Heart left ventricle (tissue), 16 donors: ENCODE measurements at regions not wholly inside any gene's neighbourhood (a gene's known extent, or its start where the extent isn't known, plus 50 kb on each side); places are given as distances from the start of the nearest gene placed in this dataset.

Source experiments
- ATAC-seq, 4 donors: fragments of 200-7000 bp; cut with Tn5 transposase; one replicate each; pipeline ENCODE4 v1.9.1; 2020 to 2022; ENCODE audit warnings: moderate library complexity in 4 of 4, mild to moderate bottlenecking in 3 of 4, moderate number of reproducible peaks in 1 of 4
- DNase-seq, 5 donors: peaks; one replicate each; pipeline ENCODE4 v3.0.0-alpha.2; 2020
- H3K27ac ChIP-seq, 12 donors: fragments of 200-600 bp; sonication (generic) in 4 of 12; one replicate each; pipeline versions ENCODE4 v1.5.0 to v1.8.0; 2016 to 2022; ENCODE audit warnings: mild to moderate bottlenecking in 2 of 12
- H3K27me3 ChIP-seq, 9 donors: fragments of 200-600 bp; sonication (generic) in 2 of 9; one replicate each; pipeline versions ENCODE4 v1.5.1 to v1.8.0; 2016 to 2022; ENCODE audit warnings: mild to moderate bottlenecking in 3 of 9
- H3K36me3 ChIP-seq, 9 donors: fragments of 200-600 bp; sonication (generic) in 2 of 9; one replicate each; pipeline versions ENCODE4 v1.5.0 to v1.8.0; 2018 to 2022; ENCODE audit warnings: mild to moderate bottlenecking in 2 of 9
- H3K4me1 ChIP-seq, 12 donors: fragments of 200-600 bp; sonication (generic) in 4 of 12; one replicate each; pipeline versions ENCODE4 v1.5.0 to v1.8.0; 2016 to 2022; ENCODE audit warnings: mild to moderate bottlenecking in 3 of 12
- H3K4me3 ChIP-seq, 12 donors: fragments of 200-600 bp; sonication (generic) in 4 of 12; one replicate each; pipeline versions ENCODE4 v1.5.0 to v1.8.0; 2017 to 2022; ENCODE audit warnings: mild to moderate bottlenecking in 9 of 12, moderate library complexity in 4 of 12
- H3K9me3 ChIP-seq, 12 donors: fragments of 200-600 bp; sonication (generic) in 4 of 12; one replicate each; pipeline versions ENCODE4 v1.5.0 to v1.8.0; 2016 to 2022; ENCODE audit warnings: mild to moderate bottlenecking in 1 of 12
- POLR2A ChIP-seq, 2 donors: fragments of 450-650 bp; IDR thresholded peaks; one replicate each; pipeline ENCODE4 v1.6.1; 2017; ENCODE audit warnings: antibody characterized with exemption in 2 of 2, mild to moderate bottlenecking in 2 of 2, moderate library complexity in 2 of 2
- WGBS, 4 donors: extraction: QIAGEN DNeasy Blood & Tissue Kit in 2 of 4; methylation state at CpG; one replicate each; pipeline versions ENCODE4 v1.1.5 to v1.1.7; 2013 to 2018; 5-methylcytosine and 5-hydroxymethylcytosine counted together
- intact Hi-C, 10 donors: fragments of 100-400 bp; cut with DNase I; formaldehyde crosslinking; loops; one replicate each; pipeline versions ENCODE4 v1.11.1 to v1.14.2; 2022
- TF ChIP-seq, protein P1 (sequence below), 12 donors: fragments of 200-600 bp; sonication (generic) in 4 of 12; IDR thresholded peaks; one replicate each; pipeline versions ENCODE4 v1.5.0 to v1.8.0; 2018 to 2022; ENCODE audit warnings: antibody characterized with exemption in 12 of 12, mild to moderate bottlenecking in 5 of 12
- donor health status: ischemic (EF 13 %, LVEDD 7.1; RV severe dilation, severe dysfunction).
- donor health status: healthy with polysubstance abuse.
- donor health status: DM: no; HTN: yes; CAD: no.
- donor health status: DM: no; HTN: no; CAD: no.
- donor health status: ischemic (EF 25% LVEDD 6.9; RV normal size, moderate dysfunction).
- donor health status: ischemic (EF 25% LVEDD 5.7; RV mildly dilated, moderate dysfunction).
- donor health status: healthy.
- donor health status: DM: yes; HTN: yes; CAD: no.
- donor health status: ischemic (EF 35%, LVEDD 5.7; RV mildly dilated, moderate dysfunction).
- donor health status: nonischemic (EF 11% LVEDD 7.7; RV severe dilation, severe dysfunction).
- donor health status: DM: yes; HTN: yes; CAD: no.
- donor health status: PGD.
- donor health status: ischemic (EF 29% LVEDD 5.4; RV normal size, mild dysfunction).
- donor health status: nonischemic (EF 23%, LVEDD 6.1; RV moderate dilation, normal function).

DNA sequence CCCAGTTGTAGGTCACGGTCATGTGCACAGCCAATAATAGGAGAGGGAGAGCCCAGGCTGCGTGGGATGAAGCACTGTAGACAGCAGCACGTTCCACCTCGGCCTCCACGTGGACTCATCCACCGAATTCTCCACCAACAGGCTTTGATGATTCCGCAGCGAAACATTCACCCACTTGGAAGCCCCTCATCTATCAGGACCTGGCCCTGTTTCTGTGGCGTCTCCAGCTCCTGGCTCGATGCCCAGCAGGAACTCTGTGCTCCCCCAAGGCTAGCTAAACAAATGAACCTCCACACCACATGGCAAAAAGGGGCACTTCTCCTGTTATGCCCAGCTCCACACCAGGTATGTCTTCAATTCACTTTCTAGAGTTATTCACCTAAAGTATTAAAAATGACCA lies 237.9 kb upstream of the PDE10A start:
- no peaks in the 10 kb centered on the region for H3K9me3 ChIP-seq

DNA sequence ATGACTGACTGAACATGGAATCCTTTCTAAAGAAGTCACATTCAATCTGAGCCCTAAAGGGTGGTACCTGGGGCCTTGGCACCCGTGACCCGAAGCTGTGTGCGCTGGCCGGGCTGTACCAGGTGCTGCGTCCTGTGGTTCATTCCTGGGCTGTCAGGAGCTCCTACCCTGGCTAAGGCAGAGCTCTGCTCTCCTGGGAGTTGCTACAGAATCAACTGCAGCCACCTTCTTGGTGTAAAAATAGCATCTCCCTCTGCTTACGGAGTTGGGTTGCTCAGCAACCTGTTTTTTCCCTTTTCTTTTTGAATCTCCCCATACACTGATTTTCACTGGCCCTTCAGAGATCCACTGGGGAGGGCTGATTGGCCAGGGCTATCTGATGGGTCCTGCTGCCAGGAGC lies 236.6 kb upstream of the PDE10A start:
- 9 to 59% (median 54%) methylated on average over 1 to 6 of the region's 6 CpGs for WGBS, 4 donors
- intact Hi-C loops: loop anchor here in 1 of 10 donors (10.0 kb wide), 1 partner anchor 85 kb away; no protein-coding TSS in a partner anchor
- TF ChIP-seq POLR2A (IDR thresholded peaks at IDR 0.05): no peak
- TF ChIP-seq, protein P1, sequence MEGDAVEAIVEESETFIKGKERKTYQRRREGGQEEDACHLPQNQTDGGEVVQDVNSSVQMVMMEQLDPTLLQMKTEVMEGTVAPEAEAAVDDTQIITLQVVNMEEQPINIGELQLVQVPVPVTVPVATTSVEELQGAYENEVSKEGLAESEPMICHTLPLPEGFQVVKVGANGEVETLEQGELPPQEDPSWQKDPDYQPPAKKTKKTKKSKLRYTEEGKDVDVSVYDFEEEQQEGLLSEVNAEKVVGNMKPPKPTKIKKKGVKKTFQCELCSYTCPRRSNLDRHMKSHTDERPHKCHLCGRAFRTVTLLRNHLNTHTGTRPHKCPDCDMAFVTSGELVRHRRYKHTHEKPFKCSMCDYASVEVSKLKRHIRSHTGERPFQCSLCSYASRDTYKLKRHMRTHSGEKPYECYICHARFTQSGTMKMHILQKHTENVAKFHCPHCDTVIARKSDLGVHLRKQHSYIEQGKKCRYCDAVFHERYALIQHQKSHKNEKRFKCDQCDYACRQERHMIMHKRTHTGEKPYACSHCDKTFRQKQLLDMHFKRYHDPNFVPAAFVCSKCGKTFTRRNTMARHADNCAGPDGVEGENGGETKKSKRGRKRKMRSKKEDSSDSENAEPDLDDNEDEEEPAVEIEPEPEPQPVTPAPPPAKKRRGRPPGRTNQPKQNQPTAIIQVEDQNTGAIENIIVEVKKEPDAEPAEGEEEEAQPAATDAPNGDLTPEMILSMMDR (IDR thresholded peaks at IDR 0.05): no peak
- no peak for ATAC-seq
- Histone ChIP-seq H3K9me3 (no peaks in the 10 kb centered on the region), H3K36me3 (no peaks in the 10 kb centered on the region), H3K27ac (no peak overlapping the region), H3K4me1 (no peaks in the 10 kb centered on the region), H3K27me3 (peaks cover 0 to 3% (median 0%) of the 10 kb centered on the region in 9 donors), H3K4me3 (no peak overlapping the region)
- no peak for DNase-seq

More for the DNA sequence above, 237.9 kb upstream of the PDE10A start:
- H3K4me1 ChIP-seq: no peaks in the 10 kb centered on the region
- H3K27ac ChIP-seq: no peak overlapping the region
- no peaks in the 10 kb centered on the region for H3K36me3 ChIP-seq
- ATAC-seq (no peak), DNase-seq (no peak)
- H3K27me3 ChIP-seq: peaks cover 0 to 3% (median 0%) of the 10 kb centered on the region in 9 donors
- no peak overlapping the region for H3K4me3 ChIP-seq
- intact Hi-C loops: no loop called here
- 61 to 72% (median 67%) methylated on average over 10 of the region's 10 CpGs for WGBS, 4 donors
- no peak for TF ChIP-seq POLR2A (IDR thresholded peaks at IDR 0.05)
- TF ChIP-seq, protein P1 (IDR thresholded peaks at IDR 0.05): no peak

DNA sequence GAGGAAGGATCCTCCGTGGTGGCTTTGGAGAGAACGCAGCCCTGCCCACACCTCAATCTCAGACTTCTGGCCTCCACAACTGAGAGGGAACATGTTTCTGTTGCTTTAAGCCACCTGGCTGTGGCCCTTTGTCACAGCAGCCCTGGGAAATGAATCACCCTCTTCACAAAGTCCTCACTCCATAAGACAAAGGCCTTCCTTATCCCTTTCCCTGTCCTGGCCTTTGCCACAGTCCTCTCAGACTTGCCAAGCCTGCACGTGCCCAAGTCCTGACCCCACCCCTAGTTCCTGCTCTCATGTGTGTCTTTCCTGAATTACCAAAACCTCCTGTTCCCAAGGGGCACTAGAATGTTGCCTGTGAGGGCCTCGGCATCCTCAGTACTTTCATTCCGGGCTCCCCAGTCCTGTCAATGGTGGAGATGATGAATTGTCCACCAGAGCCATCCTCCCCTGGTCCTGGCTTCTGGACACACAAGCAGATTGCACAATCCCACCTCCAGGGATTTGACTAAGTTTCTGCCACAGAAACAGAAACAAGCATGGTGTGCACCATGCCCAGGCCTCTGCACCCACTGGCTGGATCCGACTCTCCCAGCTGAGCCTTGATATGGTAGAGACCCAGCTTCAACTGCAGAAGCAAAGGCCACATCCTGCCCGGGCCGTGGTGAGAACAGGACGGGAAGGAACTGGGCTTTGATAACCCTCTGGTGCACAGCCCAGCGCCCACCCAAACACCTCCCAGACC lies 232.6 kb upstream of the PDE10A start:
- Histone ChIP-seq H3K4me1 (no peaks in the 10 kb centered on the region), H3K9me3 (no peaks in the 10 kb centered on the region), H3K36me3 (no peaks in the 10 kb centered on the region), H3K4me3 (no peak overlapping the region), H3K27me3 (peaks cover 0 to 26% (median 3%) of the 10 kb centered on the region in 9 donors), H3K27ac (no peak overlapping the region)
- DNase-seq (no peak), ATAC-seq (no peak)
- intact Hi-C loops: loop anchor here in 1 of 10 donors (10.0 kb wide), 1 partner anchor 89 kb away; no protein-coding TSS in a partner anchor
- TF ChIP-seq POLR2A (IDR thresholded peaks at IDR 0.05): no peak
- TF ChIP-seq, protein P1 (IDR thresholded peaks at IDR 0.05): no peak
- 63 to 72% (median 68%) methylated on average over 10 of the region's 10 CpGs for WGBS, 4 donors

DNA sequence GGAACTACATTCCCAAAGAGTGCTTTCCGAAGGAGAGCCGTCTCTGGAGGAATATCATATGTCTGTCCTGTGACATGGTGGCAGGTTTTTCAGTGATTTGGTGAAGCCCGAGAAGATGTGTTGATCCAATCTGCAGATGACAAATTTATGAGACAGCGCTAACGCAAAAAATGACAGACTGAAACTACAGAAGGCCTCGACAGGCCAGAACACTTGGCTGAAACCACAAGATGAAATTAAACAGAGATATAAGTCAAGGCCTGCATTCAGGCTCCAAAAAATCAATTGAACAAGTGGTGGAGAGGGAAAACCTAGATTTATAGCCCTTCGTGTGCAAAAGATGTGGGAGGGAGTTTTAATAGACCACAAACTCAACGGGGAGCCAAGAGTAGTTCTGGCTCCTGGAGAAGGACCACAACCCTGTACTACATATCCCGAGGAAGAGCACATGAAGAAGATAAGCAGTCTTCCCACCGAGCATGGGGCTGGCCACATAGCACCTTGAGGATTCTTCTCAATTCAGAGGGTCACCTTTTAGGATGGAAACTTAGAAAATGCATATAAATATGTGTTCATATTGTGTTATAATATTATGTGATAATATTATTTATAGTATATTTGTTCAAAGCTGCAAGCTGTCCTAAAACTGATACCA lies 231.3 kb upstream of the PDE10A start:
- intact Hi-C loops: loop anchor here in 2 of 10 donors (5.0 to 10.0 kb wide), 2 partner anchors 91 to 93 kb away; no protein-coding TSS in a partner anchor
- no peak for TF ChIP-seq POLR2A (IDR thresholded peaks at IDR 0.05)
- TF ChIP-seq, protein P1 (IDR thresholded peaks at IDR 0.05): no peak
- H3K36me3 ChIP-seq: no peaks in the 10 kb centered on the region
- H3K9me3 ChIP-seq: no peaks in the 10 kb centered on the region
- no peak overlapping the region for H3K27ac ChIP-seq
- DNase-seq (no peak), ATAC-seq (no peak)
- peaks cover 0 to 27% (median 3%) of the 10 kb centered on the region in 9 donors for H3K27me3 ChIP-seq
- no peak overlapping the region for H3K4me3 ChIP-seq
- 86 to 91% (median 87%) methylated on average over 10 of the region's 10 CpGs for WGBS, 4 donors
- H3K4me1 ChIP-seq: no peaks in the 10 kb centered on the region
